ENCODE measurements at regions not wholly inside any gene's neighbourhood (a gene's known extent, or its start where the extent isn't known, plus 50 kb on each side); places are given as distances from the start of the nearest gene placed in this dataset.

DNA sequence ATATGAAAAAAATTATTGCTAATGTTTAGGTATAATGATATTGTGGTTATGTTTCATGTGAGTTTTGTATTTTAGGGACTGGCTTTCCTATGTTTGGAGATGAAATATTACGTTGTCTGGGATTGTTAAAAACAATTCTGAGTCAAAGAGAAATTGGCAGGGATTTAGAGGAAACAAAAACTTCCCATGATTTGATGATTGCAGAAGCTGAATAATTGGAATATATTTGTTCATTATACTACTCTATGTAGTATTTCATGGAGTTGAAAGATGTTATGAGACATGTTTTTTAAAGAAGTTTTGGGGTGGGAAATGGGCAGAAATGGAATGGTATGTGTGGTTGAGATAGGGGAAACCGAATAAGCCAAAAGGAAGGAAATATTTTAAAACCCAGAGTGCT, 1392.9 kb downstream of the EFNB2 start:
- ATAC-seq (ENCODE audit: low FRiP score) (no peak), DNase-seq (ENCODE audit: low spot score) (no peak)

DNA sequence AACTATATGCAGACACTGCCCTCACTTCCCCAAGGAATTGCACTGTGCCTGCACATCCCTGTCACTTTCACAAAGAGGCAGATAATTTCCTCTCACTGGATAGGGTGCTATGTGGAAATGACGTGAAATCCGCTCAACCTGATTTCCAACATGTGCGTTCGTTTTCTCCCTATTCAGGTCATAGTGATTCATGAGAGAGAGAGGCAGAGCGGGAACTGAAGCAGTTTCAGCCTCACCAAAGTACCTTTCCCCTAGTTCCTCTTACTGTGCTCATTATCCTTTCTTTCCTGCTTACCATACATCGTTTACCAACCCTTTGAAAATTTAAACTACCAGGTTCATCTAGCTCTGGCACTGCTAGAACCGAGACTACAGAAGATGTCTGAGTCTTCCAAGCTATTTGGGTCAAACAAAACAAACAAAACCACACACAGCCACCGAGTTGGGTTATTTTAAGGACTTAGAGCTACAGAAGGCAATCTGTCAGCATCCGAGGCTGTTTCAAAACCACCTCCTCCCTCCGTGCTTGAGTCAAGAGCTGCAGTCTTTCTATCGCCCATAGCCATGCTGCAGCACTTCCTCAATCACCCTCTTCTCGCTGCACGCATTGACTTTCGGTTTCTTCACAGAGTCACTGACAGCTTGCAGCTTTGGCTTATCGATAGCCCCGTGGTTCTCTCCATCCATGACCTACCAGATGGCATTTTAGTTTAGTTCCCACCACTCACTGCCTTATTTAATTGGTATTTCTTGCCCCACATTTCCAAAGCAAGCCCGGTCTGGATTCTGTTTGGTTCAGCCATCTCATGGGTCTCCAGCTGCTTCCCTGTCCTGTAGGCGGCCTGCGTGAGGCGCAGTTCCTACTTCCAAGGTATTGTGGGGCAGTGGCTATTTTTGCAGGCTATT, 1395.8 kb downstream of the EFNB2 start:
- TF ChIP-seq, protein P1, sequence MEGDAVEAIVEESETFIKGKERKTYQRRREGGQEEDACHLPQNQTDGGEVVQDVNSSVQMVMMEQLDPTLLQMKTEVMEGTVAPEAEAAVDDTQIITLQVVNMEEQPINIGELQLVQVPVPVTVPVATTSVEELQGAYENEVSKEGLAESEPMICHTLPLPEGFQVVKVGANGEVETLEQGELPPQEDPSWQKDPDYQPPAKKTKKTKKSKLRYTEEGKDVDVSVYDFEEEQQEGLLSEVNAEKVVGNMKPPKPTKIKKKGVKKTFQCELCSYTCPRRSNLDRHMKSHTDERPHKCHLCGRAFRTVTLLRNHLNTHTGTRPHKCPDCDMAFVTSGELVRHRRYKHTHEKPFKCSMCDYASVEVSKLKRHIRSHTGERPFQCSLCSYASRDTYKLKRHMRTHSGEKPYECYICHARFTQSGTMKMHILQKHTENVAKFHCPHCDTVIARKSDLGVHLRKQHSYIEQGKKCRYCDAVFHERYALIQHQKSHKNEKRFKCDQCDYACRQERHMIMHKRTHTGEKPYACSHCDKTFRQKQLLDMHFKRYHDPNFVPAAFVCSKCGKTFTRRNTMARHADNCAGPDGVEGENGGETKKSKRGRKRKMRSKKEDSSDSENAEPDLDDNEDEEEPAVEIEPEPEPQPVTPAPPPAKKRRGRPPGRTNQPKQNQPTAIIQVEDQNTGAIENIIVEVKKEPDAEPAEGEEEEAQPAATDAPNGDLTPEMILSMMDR (IDR thresholded peaks at IDR 0.05): no peak
- DNase-seq (ENCODE audit: low spot score) (no peak), ATAC-seq (ENCODE audit: low FRiP score) (peak; percentile 73)

More for the DNA sequence above, 1392.9 kb downstream of the EFNB2 start:
- TF ChIP-seq, protein P1 (IDR thresholded peaks at IDR 0.05): no peak

DNA sequence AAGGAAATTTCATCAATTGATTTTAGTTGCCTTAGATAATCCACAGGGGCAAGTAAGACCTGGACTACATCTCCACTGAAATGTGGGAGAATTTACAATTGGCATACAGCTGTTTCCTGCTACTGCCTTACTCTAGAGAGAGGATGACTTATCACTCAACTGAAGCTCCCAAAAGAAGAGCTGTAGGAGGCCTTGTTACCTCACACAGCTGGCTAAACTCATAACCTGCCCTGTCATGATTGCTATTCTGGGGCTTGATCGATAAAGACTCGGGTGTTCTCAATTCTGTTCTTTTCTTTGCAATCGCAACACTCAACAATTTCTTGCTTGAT, 1396.4 kb downstream of the EFNB2 start:
- TF ChIP-seq, protein P1 (IDR thresholded peaks at IDR 0.05): no peak
- DNase-seq (ENCODE audit: low spot score) (no peak), ATAC-seq (ENCODE audit: low FRiP score) (no peak)

DNA sequence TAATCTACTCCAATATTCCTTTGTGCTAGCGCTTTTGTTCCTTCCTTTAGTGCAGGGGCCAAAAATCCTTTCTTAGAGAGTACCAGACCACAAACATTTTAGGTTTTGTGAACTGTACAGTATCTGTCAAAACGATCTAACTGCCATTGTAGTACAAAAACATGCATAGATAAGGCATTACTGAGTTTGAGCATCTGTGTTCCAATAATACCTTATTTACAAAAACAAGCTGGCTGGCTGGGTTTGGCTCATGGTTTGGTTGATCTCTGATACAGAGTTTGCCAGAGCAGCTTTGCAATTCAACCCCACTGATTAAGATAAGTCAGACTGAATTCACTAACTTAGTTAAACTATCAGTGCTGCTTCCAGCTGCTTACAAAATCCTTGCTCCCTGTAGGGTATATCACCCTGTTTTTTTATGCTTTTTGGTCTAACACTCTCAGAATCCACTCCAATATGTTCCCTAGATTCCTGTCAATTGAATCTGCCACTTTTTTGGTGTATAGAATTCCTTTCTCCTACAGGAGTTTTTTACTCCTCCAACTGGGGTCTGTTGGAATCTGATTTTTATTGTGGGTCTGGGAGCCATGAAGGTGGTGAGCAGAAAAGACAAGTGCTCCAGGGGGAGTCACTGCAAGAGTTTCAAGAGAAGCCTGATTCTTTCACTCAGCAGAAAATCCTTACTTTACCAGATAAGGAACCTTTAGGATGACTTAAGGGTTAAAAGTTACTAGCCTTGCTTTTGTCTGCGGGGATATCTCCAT, 1399.4 kb downstream of the EFNB2 start:
- DNase-seq (ENCODE audit: low spot score) (no peak), ATAC-seq (ENCODE audit: low FRiP score) (no peak)
- TF ChIP-seq, protein P1 (IDR thresholded peaks at IDR 0.05): no peak

DNA sequence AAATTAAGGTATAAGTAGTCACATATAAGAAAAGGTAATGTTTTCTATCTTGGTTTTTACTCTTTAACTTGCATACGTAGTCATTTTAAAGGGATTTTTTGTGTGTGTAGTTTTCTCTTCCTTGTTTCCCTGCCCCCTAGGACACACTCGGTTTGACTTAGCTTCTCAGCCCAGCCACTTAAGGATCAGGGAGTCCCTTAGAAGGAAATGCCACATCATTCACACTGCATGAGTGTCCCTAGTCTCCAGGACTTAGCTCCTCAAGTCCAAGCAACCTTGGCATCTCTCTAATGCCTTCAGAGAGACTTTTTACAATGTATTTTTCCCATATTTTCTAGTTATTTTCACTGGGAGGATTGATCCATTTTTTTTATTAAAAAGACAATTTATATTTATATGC, 1407.7 kb downstream of the EFNB2 start:
- TF ChIP-seq, protein P1 (IDR thresholded peaks at IDR 0.05): no peak
- DNase-seq (ENCODE audit: low spot score) (no peak), ATAC-seq (ENCODE audit: low FRiP score) (no peak)

DNA sequence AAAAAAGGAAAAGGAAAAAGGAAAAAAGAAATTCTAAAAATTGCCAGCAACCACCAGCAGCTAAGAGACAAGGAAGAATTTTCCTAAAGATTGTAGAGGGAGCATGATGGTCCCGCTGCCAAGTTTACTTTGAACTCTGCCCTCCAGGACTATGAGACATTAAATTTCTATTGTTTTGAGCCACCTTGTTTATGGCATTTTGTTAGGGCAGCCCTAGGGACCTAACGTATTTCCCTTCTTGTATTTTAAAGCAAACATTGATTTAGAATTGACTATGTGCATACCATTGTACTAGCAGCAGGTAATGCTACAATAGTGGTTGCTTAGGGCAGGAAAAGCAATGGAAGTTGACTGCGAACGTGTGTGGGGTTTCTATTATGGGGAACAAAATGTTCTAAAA, 1414.2 kb downstream of the EFNB2 start:
- TF ChIP-seq, protein P1 (IDR thresholded peaks at IDR 0.05): no peak
- no peak for DNase-seq (ENCODE audit: low spot score)
- ATAC-seq (ENCODE audit: low FRiP score): no peak

Data from omental fat pad (tissue), 3 donors.